T-cell (primary cell): ENCODE measurements at regions not wholly inside any gene's neighbourhood (a gene's known extent, or its start where the extent isn't known, plus 50 kb on each side); places are given as distances from the start of the nearest gene placed in this dataset.

Experiments used
- ATAC-seq, 4 experiments: fragments of 200-7000 bp in 3 of 4; fragments of 150-1000 bp in 1 of 4; cut with Tn5 transposase; replicated peaks in 1 of 4; 1 replicate in 3 of 4; 2 replicates in 1 of 4; pipeline ENCODE4 v1.10.0; 2021; ENCODE audit warnings: moderate library complexity in 3 of 4, mild to moderate bottlenecking in 2 of 4, moderate number of reproducible peaks in 1 of 4
- CTCF ChIA-PET, 2 donors: fragments of 300-600 bp; sonication (Branson Sonifier 250); formaldehyde crosslinking; loops; one replicate each; lab custom pipeline; 2022; ENCODE audit warnings: antibody characterized with exemption in 2 of 2; lab: Charles Lee
- POLR2A ChIA-PET, 2 donors: fragments of 300-600 bp; sonication (Branson Sonifier 250); formaldehyde crosslinking; loops; one replicate each; lab custom pipeline; 2022; ENCODE audit warnings: antibody characterized with exemption in 2 of 2; lab: Charles Lee
- DNase-seq, 35 experiments: peaks; one replicate each; pipeline versions ENCODE4 v3.0.0 to v3.0.0-alpha.2; 2013 to 2023
- H3K27ac ChIP-seq: one replicate; pipeline ENCODE4 v1.5.1; 2013; ENCODE audit warnings: low read length
- H3K27me3 ChIP-seq, 2 experiments: replicated peaks in 1 of 2; 1 replicate in 1 of 2; 2 replicates in 1 of 2; pipeline versions ENCODE4 v1.6.1 to v1.7.0; 2013; ENCODE audit warnings: low read length in 1 of 2, mixed read lengths in 1 of 2; ENCODE audit not compliant: control insufficient read depth in 2 of 2, insufficient read depth in 2 of 2; ENCODE audit errors: extremely low read depth in 1 of 2
- H3K36me3 ChIP-seq, 2 donors: 1 replicate in 1 of 2; 2 replicates in 1 of 2; pipeline versions ENCODE4 v1.6.1 to v1.7.0; 2013; ENCODE audit warnings: low read length in 1 of 2; ENCODE audit not compliant: control insufficient read depth in 2 of 2, insufficient read depth in 1 of 2; ENCODE audit errors: extremely low read depth in 1 of 2
- H3K4me1 ChIP-seq, 2 experiments: 1 replicate in 1 of 2; 2 replicates in 1 of 2; pipeline versions ENCODE4 v1.6.1 to v1.7.0; 2013; ENCODE audit warnings: low read length in 2 of 2, mixed read lengths in 1 of 2; ENCODE audit not compliant: insufficient read depth in 2 of 2, control insufficient read depth in 1 of 2; ENCODE audit errors: extremely low read depth in 1 of 2
- H3K4me3 ChIP-seq, 2 donors: 1 replicate in 1 of 2; 2 replicates in 1 of 2; pipeline versions ENCODE4 v1.5.1 to v1.7.0; 2013; ENCODE audit warnings: mild to moderate bottlenecking in 2 of 2, low read length in 1 of 2, moderate library complexity in 1 of 2; ENCODE audit not compliant: control insufficient read depth in 1 of 2; ENCODE audit errors: extremely low read depth in 1 of 2
- H3K9me3 ChIP-seq: 2 replicates; pipeline ENCODE4 v1.7.0; 2013
- H3K27ac Mint-ChIP-seq, 2 donors: one replicate each; pipeline ENCODE4 v1.8.0; 2020 to 2021; ENCODE audit warnings: mild to moderate bottlenecking in 2 of 2, mixed read lengths in 2 of 2
- H3K27me3 Mint-ChIP-seq, 2 donors: one replicate each; pipeline ENCODE4 v1.8.0; 2021 to 2022; ENCODE audit warnings: mixed read lengths in 2 of 2
- H3K36me3 Mint-ChIP-seq: one replicate; pipeline ENCODE4 v1.8.0; 2021; ENCODE audit warnings: mixed read lengths
- H3K4me1 Mint-ChIP-seq, 3 donors: one replicate each; pipeline ENCODE4 v1.8.0; 2020 to 2022; ENCODE audit warnings: mixed read lengths in 3 of 3, mild to moderate bottlenecking in 1 of 3
- H3K4me3 Mint-ChIP-seq, 3 donors: one replicate each; pipeline ENCODE4 v1.8.0; 2020 to 2022; ENCODE audit warnings: mild to moderate bottlenecking in 3 of 3, mixed read lengths in 3 of 3, moderate library complexity in 3 of 3
- H3K9me3 Mint-ChIP-seq, 3 donors: one replicate each; pipeline ENCODE4 v1.8.0; 2020 to 2022; ENCODE audit warnings: mixed read lengths in 3 of 3
- WGBS: methylation state at CpG from one replicate; pipeline ENCODE4 v1.1.5; 2013; ENCODE audit warnings: missing lambda C conversion rate; ENCODE audit not compliant: insufficient coverage; 5-methylcytosine and 5-hydroxymethylcytosine counted together

DNA sequence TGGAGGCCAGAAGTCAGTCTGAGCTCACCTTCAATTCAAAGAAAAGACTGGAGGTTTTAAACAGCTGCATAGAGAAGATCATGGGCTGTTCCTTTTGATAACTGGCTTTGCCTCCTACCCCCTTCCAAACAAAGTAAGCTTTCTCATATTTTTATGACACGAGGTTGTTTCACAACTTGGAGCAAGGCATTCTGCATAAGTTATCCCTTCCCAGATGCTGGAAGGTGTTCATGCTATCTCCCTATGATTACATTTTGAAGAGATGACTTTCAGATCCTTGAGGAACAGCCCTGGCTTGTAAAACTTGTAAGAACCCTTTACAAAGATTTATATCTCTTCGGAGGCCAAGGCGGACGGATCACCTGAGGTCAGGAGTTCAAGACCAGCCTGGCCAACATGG, 571.9 kb upstream of the FTMT start:
- no peak for ATAC-seq
- Histone ChIP-seq H3K4me3 (no peak overlapping the region), H3K27ac (no peak overlapping the region), H3K27me3 (no peaks in the 10 kb centered on the region), H3K4me1 (no peaks in the 10 kb centered on the region), H3K9me3 (no peaks in the 10 kb centered on the region), H3K36me3 (no peaks in the 10 kb centered on the region)
- Mint-ChIP-seq H3K4me1 (no peaks in the 10 kb centered on the region), H3K9me3 (peaks cover 6 to 13% (median 6%) of the 10 kb centered on the region in 3 donors), H3K36me3 (no peaks in the 10 kb centered on the region), H3K27me3 (no peaks in the 10 kb centered on the region), H3K27ac (no peak overlapping the region), H3K4me3 (no peak overlapping the region)
- ChIA-PET CTCF (no interaction called here), POLR2A (no interaction called here)
- 94% methylated on average over 3 of the region's 4 CpGs for WGBS
- no peak for DNase-seq

- Mint-ChIP-seq H3K4me3 (no peak overlapping the region), H3K27me3 (no peaks in the 10 kb centered on the region), H3K27ac (no peak overlapping the region), H3K9me3 (peaks cover 10 to 19% (median 15%) of the 10 kb centered on the region in 3 donors), H3K36me3 (no peaks in the 10 kb centered on the region), H3K4me1 (no peaks in the 10 kb centered on the region)
- ATAC-seq (no peak), DNase-seq (no peak)
- Histone ChIP-seq H3K27ac (no peak overlapping the region), H3K4me1 (no peaks in the 10 kb centered on the region), H3K4me3 (no peak overlapping the region), H3K9me3 (no peaks in the 10 kb centered on the region), H3K27me3 (no peaks in the 10 kb centered on the region), H3K36me3 (no peaks in the 10 kb centered on the region)
- ChIA-PET POLR2A (no interaction called here), CTCF (no interaction called here)
- no CpG with 5 or more reads among the region's 4 CpGs for WGBS
Measured at GRCh38 chr5:121285801-121286521, 565.7 kb upstream of the FTMT start.

- CTCF ChIA-PET, result no interaction called here
- no peaks in the 10 kb centered on the region for H3K27me3 Mint-ChIP-seq
- H3K4me1 ChIP-seq, result no peaks in the 10 kb centered on the region
- POLR2A ChIA-PET, result no interaction called here
- H3K27me3 ChIP-seq, result no peaks in the 10 kb centered on the region
- peaks cover 13 to 15% (median 13%) of the 10 kb centered on the region in 3 donors for H3K9me3 Mint-ChIP-seq
- H3K27ac ChIP-seq, result no peak overlapping the region
- no peaks in the 10 kb centered on the region for H3K9me3 ChIP-seq
- H3K36me3 ChIP-seq, result no peaks in the 10 kb centered on the region
- H3K4me3 ChIP-seq, result no peak overlapping the region
- ATAC-seq, result no peak
- no peak overlapping the region for H3K4me3 Mint-ChIP-seq
- no peaks in the 10 kb centered on the region for H3K36me3 Mint-ChIP-seq
- DNase-seq, result no peak
- no peak overlapping the region for H3K27ac Mint-ChIP-seq
- no CpG with 5 or more reads among the region's 1 CpG for WGBS
- no peaks in the 10 kb centered on the region for H3K4me1 Mint-ChIP-seq
Measured at GRCh38 chr5:121288781-121289180, 562.9 kb upstream of the FTMT start.

GRCh38 chr5:121292664-121293063, 559.0 kb upstream of the FTMT start:
- H3K4me3 Mint-ChIP-seq, result no peak overlapping the region
- no peaks in the 10 kb centered on the region for H3K36me3 Mint-ChIP-seq
- Histone ChIP-seq H3K4me1 (no peaks in the 10 kb centered on the region), H3K27me3 (no peaks in the 10 kb centered on the region), H3K9me3 (no peaks in the 10 kb centered on the region), H3K27ac (no peak overlapping the region), H3K4me3 (no peak overlapping the region), H3K36me3 (no peaks in the 10 kb centered on the region)
- no peaks in the 10 kb centered on the region for H3K4me1 Mint-ChIP-seq
- POLR2A ChIA-PET, result no interaction called here
- H3K27me3 Mint-ChIP-seq, result no peaks in the 10 kb centered on the region
- no CpG with 5 or more reads among the region's 2 CpGs for WGBS
- DNase-seq (no peak), ATAC-seq (no peak)
- H3K27ac Mint-ChIP-seq, result no peak overlapping the region
- peaks cover 12 to 17% (median 16%) of the 10 kb centered on the region in 3 donors for H3K9me3 Mint-ChIP-seq
- CTCF ChIA-PET, result no interaction called here

DNA sequence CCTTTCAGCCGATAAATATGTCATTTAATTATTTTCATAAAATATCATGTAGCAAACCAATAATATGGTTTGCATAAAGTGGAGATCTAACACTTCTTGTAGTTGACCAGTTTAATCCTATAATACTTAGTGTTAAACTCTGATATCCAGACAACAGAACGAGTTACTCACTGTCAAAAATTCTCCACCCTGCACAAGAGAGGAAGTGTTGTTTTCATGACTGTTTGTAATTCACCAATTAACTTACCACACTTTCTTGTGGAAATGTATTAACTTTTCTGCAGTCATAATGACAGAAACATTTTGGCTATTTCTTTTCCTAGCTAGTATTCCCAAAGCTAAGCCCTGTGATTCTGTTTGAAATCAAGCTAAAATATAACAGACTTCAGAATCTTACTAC, 555.3 kb upstream of the FTMT start:
- no peak overlapping the region for H3K27ac ChIP-seq
- no peak for ATAC-seq
- no peaks in the 10 kb centered on the region for H3K27me3 ChIP-seq
- no CpG with 5 or more reads among the region's 2 CpGs for WGBS
- no peak for DNase-seq
- ChIA-PET POLR2A (no interaction called here), CTCF (no interaction called here)
- Mint-ChIP-seq H3K36me3 (no peaks in the 10 kb centered on the region), H3K27me3 (no peaks in the 10 kb centered on the region), H3K4me1 (no peaks in the 10 kb centered on the region), H3K9me3 (peaks cover 5 to 8% (median 6%) of the 10 kb centered on the region in 3 donors), H3K27ac (no peak overlapping the region), H3K4me3 (no peak overlapping the region)
- no peaks in the 10 kb centered on the region for H3K36me3 ChIP-seq
- no peaks in the 10 kb centered on the region for H3K4me1 ChIP-seq
- no peak overlapping the region for H3K4me3 ChIP-seq
- no peaks in the 10 kb centered on the region for H3K9me3 ChIP-seq

- no peak overlapping the region for H3K27ac ChIP-seq
- DNase-seq (no peak), ATAC-seq (no peak)
- H3K36me3 ChIP-seq, result no peaks in the 10 kb centered on the region
- Mint-ChIP-seq H3K4me3 (no peak overlapping the region), H3K27ac (no peak overlapping the region), H3K36me3 (no peaks in the 10 kb centered on the region), H3K4me1 (no peaks in the 10 kb centered on the region), H3K9me3 (peaks cover 2 to 7% (median 4%) of the 10 kb centered on the region in 3 donors), H3K27me3 (no peaks in the 10 kb centered on the region)
- H3K27me3 ChIP-seq, result no peaks in the 10 kb centered on the region
- H3K4me3 ChIP-seq, result no peak overlapping the region
- ChIA-PET POLR2A (no interaction called here), CTCF (no interaction called here)
- no peaks in the 10 kb centered on the region for H3K9me3 ChIP-seq
- WGBS, result 100% methylated on average over 1 of the region's 3 CpGs
- H3K4me1 ChIP-seq, result no peaks in the 10 kb centered on the region
Measured at GRCh38 chr5:121299153-121299552, 552.5 kb upstream of the FTMT start.

GRCh38 chr5:121304838-121305237, 546.8 kb upstream of the FTMT start:
- ATAC-seq (no peak), DNase-seq (no peak)
- no peak overlapping the region for H3K4me3 ChIP-seq
- WGBS, result no CpG with 5 or more reads among the region's 1 CpG
- no peak overlapping the region for H3K27ac Mint-ChIP-seq
- H3K4me3 Mint-ChIP-seq, result no peak overlapping the region
- peaks cover 3 to 11% (median 7%) of the 10 kb centered on the region in 3 donors for H3K9me3 Mint-ChIP-seq
- ChIA-PET CTCF (no interaction called here), POLR2A (no interaction called here)
- H3K27me3 ChIP-seq, result no peaks in the 10 kb centered on the region
- H3K27me3 Mint-ChIP-seq, result no peaks in the 10 kb centered on the region
- no peaks in the 10 kb centered on the region for H3K36me3 Mint-ChIP-seq
- no peaks in the 10 kb centered on the region for H3K36me3 ChIP-seq
- H3K9me3 ChIP-seq, result no peaks in the 10 kb centered on the region
- H3K4me1 Mint-ChIP-seq, result no peaks in the 10 kb centered on the region
- H3K4me1 ChIP-seq, result no peaks in the 10 kb centered on the region
- no peak overlapping the region for H3K27ac ChIP-seq
